NCI-H345 treated with DMSO at 0.1 percent for 48 hours (cell line): ENCODE measurements at regions not wholly inside any gene's neighbourhood (a gene's known extent, or its start where the extent isn't known, plus 50 kb on each side); places are given as distances from the start of the nearest gene placed in this dataset.
"Not testable (repeated sequence)": the region's sequence is repeated elsewhere in the genome, so short reads cannot be mapped to it uniquely, and the experiment has no call there.

ENCODE experiments used
- DNase-seq: peaks from one replicate; lab custom pipeline; 2025; ENCODE audit not compliant: unreplicated experiment; lab: John Stamatoyannopoulos, UW

DNA sequence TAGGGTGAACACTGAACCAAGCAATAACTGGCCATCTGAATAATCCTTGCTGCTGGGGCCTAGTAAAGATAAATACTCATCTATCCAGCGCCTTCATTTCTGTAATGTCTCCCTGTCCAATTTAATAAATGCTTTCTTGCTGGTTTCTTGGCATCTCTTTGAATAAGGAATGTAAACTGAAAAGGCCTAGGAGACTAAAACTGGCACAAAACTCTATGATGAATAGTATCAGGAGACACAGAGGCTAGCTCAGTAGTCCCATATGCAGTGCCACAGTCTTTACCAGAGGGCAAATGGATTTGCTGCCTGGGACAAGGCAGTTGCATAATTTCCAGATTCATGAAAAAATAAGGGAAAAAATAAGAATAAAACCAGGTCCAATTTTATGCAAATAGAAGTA lies 324.4 kb downstream of the CENPW start:
- no peak for DNase-seq

DNA sequence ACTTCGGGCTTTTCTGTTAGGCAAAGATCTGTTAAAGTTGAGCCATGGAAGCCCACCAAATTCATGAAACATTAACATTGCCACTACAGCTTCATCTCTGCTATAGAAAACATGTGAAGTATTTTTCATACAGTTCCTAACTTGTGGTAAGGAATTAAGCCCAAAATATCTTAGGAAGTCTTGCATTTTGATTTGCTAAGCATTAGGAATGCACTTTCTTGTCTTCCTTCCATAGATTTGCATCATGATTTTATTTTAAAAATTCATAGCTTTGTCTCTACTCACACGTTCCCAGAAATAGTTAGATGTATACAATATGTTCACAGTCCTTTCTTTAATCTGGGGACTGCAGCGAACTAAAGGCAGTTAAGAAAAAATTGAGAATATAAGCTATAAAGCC lies 325.6 kb downstream of the CENPW start:
- DNase-seq: no peak

DNA sequence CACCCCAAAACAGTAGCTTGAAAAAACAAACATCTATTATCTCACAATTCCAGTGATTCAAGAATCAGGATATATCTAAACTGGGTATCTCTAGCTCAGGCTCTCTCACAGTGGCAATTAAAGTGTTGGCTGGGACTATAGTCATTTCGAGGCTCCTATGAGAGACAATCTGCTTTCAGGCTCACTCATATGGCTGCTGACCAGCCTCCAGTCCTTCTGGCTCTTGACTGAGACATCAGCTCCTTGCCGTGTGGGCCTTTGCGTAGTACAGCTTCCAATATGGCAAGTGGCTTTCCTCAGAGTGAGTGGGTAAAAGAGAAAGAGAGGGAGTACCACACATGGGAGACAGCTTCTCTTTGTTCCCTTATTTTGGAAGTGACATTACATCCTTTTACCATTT lies 327.2 kb downstream of the CENPW start:
- DNase-seq: no peak

- DNase-seq: no peak
These were observed 327.8 kb downstream of the CENPW start for GRCh38 chr6:126667728-126668127.

GRCh38 chr6:126672649-126673048 lies 332.7 kb downstream of the CENPW start:
- DNase-seq: no peak

GRCh38 chr6:126673749-126674148 lies 333.8 kb downstream of the CENPW start:
- DNase-seq: not testable (repeated sequence)

GRCh38 chr6:126682440-126682839 lies 342.5 kb downstream of the CENPW start:
- no peak for DNase-seq

DNA sequence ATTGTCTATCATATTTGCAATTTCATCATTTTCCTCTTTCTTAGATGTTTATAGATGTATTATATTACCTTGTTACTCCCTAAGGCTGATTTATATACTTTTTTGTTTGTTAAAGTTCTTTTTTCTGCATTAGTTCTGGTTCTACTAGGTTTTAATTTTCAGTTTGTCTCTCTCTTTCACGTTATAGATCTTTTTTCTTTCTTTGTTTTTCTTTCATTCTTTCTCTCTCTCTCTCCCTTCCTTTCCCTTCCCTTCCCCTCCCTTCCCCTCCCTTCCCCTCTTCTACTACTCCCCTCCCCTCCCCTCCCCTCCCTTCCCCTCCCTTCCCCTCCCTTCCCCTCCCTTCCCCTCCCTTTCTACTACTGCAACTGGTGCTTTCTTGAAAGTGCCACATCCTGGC lies 345.3 kb downstream of the CENPW start:
- no peak for DNase-seq

DNA sequence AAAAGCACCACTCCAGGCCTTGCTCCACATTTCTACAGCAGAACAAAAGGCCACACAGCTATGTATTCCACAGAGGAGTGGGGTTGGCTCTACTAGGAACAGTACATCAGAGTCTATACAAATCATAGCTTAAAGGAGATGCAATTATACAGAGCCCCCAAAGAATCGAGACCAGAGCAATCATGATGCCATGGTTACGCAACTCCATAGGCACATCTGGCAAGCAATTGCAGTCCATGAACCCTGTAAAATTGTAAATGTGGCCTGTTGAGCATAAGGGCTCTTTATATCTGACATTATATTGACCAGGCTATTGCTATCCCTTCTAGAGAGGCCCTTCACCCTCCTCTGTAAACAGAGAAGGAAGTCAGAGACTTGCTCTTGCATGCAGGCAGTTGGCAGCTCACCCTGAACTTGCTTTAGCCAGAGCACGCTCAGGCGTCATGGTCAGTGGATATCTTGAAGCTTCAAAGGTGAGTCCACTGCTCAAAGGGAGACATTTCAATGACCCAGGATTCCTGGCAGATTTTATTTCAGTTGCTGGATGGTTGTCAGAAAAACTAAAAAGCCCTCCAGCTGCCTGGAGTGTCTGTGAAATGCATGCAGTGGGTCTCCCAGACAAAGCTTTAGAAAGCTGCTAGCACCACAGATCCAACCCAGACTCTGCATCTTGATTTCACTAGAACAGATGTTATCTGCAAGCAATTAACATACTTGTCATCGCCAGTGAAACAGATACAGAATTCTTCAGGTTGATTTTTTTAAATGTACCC lies 357.2 kb downstream of the CENPW start:
- no peak for DNase-seq

GRCh38 chr6:126698732-126699240 lies 358.9 kb downstream of the CENPW start:
- no peak for DNase-seq

GRCh38 chr6:126701676-126702560 lies 362.0 kb downstream of the CENPW start:
- no peak for DNase-seq

GRCh38 chr6:126716032-126716431 lies 376.1 kb downstream of the CENPW start:
- DNase-seq: no peak

DNA sequence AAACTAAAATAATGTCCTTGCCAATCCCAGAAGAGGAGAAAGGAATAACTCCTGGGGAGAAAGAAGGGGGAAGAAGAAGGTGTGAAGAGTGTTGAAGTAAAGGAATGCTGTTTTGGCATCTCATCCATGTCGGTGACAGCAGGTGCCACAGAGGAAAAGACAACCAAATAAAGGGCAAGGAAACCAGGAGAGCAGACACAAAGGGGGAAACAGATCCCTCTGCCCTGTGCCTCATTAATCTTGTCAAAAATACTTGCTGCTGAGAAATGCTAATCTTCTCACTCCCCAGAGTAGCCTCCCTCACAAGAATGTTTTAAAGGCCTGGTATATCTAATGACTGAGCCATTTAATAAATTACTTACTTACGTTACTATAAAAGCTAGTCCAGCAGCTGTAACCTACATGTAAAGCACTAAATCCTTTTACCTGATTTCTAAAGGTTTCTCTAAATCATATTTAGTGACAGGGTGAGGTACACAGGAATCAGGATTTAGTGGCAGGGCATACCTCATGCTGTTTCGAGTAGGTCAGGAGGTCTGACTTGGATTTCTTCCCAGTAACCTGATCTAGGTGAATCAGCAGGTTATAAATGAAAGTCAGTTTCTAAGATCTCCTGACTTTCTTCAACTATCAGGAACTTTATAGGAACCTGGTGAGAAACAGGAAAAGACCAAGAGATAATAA lies 377.1 kb downstream of the CENPW start:
- no peak for DNase-seq

GRCh38 chr6:126718600-126719327 lies 378.8 kb downstream of the CENPW start:
- no peak for DNase-seq

- DNase-seq: no peak
These were observed 380.4 kb downstream of the CENPW start for GRCh38 chr6:126720304-126720703.

GRCh38 chr6:126721581-126722160 lies 381.8 kb downstream of the CENPW start:
- DNase-seq: no peak

DNA sequence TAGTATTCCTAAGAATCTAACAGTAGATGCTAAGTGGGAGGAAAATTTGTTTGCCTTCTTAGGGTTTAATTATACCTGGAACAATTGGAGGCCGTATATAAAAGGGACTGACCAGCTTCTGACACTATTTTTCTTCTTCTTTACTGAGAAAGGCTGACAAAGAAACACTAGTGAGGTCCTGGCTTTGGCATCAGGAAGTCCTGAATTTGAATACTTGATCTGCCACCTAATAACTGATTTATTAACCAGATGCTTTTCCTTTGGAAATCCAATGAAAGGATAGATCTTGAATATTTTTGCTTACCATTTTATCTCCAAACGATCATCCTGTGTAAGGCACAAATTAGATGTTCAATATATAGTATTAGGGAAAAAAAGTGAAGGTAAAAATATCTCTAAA lies 382.5 kb downstream of the CENPW start:
- DNase-seq: no peak

GRCh38 chr6:126723541-126724170 lies 383.7 kb downstream of the CENPW start:
- no peak for DNase-seq

GRCh38 chr6:126724821-126725220 lies 384.9 kb downstream of the CENPW start:
- no peak for DNase-seq

DNA sequence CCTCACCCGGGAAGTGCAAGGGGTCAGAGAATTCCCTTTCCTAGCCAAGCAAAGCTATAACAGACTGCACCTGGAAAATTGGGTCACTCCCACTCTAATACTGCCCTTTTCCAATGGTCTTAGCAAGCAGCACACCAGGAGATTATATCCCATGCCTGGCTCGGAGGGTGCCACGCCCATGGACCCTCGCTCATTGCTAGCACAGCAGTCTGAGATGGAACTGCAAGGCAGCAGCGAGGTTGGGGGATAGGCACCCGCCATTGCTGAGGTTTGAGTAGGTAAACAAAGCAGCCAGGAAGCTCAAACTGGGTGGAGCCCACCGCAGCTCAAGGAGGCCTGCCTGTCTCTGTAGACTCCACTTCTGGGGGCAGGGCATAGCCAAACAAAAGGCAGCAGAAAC lies 386.5 kb downstream of the CENPW start:
- not testable (repeated sequence) for DNase-seq
